ENCODE measurements at regions not wholly inside any gene's neighbourhood (a gene's known extent, or its start where the extent isn't known, plus 50 kb on each side); places are given as distances from the start of the nearest gene placed in this dataset.

- TF ChIP-seq EGR1 (IDR thresholded peaks at IDR 0.05): no peak
- no peak for TF ChIP-seq YY1 (IDR thresholded peaks at IDR 0.05; ENCODE audit: low read depth)
- no peak for TF ChIP-seq MAX (IDR thresholded peaks at IDR 0.05)
- no peak for TF ChIP-seq USF1 (IDR thresholded peaks at IDR 0.05)
- no peak for TF ChIP-seq REST (IDR thresholded peaks at IDR 0.05; ENCODE audit: low read depth)
- no peak for TF ChIP-seq TEAD4 (IDR thresholded peaks at IDR 0.05)
- no peak for TF ChIP-seq EP300 (IDR thresholded peaks at IDR 0.05; ENCODE audit: borderline replicate concordance)
- no peak for TF ChIP-seq TAF1 (IDR thresholded peaks at IDR 0.05; ENCODE audit: low read depth)
- no peak for TF ChIP-seq CEBPB (IDR thresholded peaks at IDR 0.05)
- TF ChIP-seq RAD21 (IDR thresholded peaks at IDR 0.05; ENCODE audit: low read depth): no peak
These were observed 597.9 kb upstream of the PCDH9 start for GRCh38 chr13:67827992-67828391.
